ENCODE measurements at regions not wholly inside any gene's neighbourhood (a gene's known extent, or its start where the extent isn't known, plus 50 kb on each side); places are given as distances from the start of the nearest gene placed in this dataset.
A peak's percentile ranks its signal among the peaks of the same experiment; 100 is the strongest.

GRCh38 chr5:52504584-52505240, 283.0 kb upstream of the ITGA1 start:
- DNase-seq = no peak

DNA sequence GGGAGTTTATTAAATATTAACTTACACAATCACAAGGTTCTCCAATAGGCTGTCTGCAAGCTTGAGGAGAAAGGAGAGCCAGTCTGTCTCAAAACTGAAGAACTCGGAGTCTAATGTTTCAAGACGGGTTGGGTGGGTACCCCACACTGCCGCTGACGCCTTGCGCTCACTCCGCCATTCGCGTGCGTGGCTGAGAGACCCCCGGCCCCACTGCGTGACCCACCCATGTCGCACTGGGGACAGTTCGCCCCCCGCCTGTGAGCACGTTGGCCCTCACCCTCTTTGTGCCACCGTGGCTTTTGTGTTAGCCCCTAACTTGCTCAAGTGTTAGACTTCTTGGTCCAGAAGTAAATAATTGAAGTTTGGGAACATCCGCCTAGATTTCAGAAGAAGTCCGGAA, 270.0 kb upstream of the ITGA1 start:
- DNase-seq = no peak

DNA sequence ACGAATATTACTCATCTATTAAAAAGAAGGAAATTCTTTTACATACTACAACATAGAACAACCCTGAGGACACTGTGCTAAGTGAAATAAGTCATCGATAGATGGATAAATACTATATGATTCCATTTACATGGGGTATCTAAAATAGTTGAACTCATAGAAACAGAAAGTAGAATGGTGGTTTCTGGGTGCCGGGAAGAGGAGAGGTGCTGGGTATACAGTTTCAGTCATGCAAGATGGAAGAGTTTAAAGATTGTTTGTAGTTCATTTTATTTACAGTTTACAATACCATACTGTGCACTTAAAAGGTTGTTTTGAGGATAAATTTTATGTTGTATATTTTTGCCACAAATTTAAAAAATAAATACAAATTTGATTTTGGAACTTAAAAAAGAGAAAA, 267.5 kb upstream of the ITGA1 start:
- no peak for DNase-seq

- DNase-seq = no peak
Observed at GRCh38 chr5:52521236-52521635, 266.5 kb upstream of the ITGA1 start.

- no peak for DNase-seq
Observed at GRCh38 chr5:52523701-52524100, 264.0 kb upstream of the ITGA1 start.

DNA sequence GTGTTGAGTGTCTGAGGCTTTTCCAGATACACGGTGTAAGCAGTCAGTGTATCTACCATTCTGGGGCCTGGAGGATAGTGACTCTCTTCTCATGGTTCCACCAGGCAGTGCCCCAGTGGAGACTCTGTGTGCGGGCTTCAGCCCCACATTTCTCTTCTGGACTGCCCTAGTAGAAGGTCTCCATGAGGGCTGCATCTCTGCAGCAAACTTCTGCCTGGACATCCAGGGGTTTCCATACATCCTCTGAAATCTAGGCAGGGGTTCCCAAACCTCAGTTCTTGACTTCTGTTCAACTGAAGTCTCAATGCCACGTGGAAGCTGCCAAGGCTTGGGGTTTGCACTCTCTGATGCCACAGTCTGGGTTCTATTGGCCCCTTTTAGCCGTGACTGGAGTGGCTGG, 256.6 kb upstream of the ITGA1 start:
- DNase-seq = no peak

DNA sequence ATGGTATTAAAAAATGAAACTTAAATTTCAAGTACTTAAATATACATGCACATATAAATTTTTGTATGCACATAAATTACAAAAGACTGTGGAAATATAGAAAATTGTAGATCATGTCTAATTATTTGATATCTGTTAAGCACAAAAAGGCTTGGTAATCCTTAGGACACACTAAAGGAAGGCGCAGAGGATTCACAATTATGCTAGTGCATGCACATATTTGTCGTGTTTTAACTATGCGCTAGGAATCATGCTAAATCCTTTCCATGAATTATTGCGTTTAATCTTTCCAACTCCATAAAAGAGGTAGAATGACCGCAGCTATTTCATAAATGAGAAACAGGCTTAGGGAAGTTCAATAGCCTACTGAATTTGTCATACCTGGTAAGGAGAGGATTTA, 244.1 kb upstream of the ITGA1 start:
- no peak for DNase-seq

- no peak for DNase-seq
Observed at GRCh38 chr5:52544738-52545137, 243.0 kb upstream of the ITGA1 start.

DNA sequence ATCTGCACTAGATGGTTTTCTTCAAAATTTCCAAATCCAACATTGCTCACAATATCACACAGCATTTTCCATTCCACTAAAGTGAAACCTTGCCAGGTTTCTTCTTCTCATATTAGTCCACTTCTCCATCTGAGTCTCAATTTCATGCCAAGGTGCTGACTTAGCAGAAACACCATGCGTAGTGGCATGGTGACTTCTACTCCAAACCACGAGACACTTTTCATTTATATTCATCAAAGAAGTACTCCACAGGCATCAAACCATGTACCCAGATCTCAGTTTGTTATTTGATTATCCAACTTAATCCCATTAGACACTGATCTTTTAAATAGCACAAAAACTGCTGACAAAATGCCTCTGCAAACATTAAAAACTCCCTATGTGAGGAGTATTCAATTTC, 233.4 kb upstream of the ITGA1 start:
- no peak for DNase-seq

DNA sequence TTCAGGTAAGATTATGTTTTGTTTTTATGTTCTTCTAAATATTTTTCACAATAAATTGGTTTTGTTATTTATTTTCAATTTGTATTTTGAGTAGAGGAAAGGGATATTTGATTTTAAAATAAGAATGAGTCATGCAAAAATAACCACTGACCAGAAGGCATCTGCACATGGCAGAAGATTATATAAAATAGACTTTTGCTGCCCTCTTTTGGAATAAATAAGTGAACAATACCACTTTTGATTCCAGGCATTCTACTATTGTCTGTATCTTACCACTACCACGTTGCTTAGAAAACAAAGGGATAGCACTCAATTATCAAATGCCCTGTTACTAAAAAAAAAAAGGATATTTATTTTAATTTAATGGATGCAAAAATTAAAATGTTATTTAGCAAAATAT, 227.3 kb upstream of the ITGA1 start:
- peak; percentile 44 for DNase-seq

- DNase-seq = no peak
Observed at GRCh38 chr5:52562473-52562872, 225.2 kb upstream of the ITGA1 start.

DNA sequence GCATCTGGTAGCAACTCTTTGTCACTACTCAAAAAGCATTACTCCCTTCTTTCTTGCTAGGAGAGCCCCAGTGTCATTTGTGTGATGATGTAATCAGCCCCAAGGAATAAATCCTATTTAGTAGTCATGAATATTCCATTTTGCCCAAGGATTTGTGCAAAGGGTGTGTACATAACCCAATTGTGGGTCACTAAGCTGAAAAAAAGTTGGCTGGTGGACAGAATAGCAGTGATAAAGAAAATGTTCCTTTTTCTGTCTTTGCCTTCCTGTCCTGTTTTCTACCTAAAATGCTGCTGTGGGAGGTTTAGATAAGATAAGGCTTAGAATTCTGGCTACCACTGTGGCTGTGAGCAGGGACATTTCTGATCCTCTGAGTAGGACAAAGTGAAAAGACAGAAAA, 223.1 kb upstream of the ITGA1 start:
- DNase-seq = no peak

DNA sequence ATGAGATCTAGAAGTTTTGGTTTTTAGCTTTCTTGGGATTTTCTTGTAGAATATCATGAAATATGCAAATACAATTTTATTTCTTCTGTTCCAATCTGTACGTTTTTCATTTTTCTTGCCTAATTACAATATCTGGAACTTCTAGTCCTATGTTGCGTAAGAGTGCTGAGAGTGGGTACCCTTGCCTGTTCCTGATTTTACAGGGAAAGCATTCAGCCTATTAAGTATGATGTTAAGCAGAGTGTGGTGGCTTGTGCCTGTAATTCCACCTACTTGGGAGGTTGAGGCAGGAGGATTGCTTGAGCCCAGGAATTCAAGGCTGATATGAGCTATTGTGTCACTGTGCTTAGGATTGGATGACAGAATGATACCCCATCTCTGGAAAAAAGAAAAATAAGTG, 210.2 kb upstream of the ITGA1 start:
- no peak for DNase-seq

GRCh38 chr5:52579391-52579790, 208.3 kb upstream of the ITGA1 start:
- no peak for DNase-seq

GRCh38 chr5:52580921-52581320, 206.8 kb upstream of the ITGA1 start:
- DNase-seq = no peak

DNA sequence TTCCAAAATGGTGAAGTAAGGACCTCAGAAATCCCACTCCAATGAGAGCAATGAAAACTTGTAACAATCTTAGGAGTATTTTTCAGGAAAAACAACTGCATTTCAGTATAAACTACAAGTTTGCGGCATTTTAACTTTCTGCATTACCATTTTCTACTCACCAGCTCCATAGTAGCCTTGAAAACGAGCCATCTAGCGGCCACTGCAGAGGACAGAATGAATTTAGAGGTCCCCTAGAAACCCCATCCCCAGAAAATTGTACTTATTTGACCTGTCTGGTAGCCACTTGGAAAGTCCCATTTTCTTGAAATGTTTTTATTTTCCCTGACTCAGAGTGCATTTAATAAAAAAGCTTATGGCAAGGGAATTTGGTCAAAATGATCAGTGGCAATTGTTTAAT, 205.4 kb upstream of the ITGA1 start:
- DNase-seq = no peak

DNA sequence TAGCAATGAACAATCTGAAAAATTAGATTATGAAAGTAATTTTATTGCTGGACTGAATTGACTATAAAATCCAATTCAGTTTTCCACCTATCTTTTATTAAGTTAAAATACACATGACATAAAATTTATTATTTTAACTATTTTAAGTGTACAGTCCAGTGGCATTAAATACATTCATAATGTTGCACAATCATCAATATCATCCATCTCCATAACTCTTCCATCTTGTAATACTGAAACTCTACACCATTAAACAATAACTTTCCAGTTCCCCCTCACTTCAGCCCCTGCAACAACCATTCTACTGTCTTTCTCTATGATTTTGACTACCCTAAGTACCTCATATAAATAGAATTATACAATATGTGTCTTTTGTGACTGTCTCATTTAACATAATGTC, 200.6 kb upstream of the ITGA1 start:
- no peak for DNase-seq

GRCh38 chr5:52597625-52598024, 190.1 kb upstream of the ITGA1 start:
- DNase-seq = no peak

DNA sequence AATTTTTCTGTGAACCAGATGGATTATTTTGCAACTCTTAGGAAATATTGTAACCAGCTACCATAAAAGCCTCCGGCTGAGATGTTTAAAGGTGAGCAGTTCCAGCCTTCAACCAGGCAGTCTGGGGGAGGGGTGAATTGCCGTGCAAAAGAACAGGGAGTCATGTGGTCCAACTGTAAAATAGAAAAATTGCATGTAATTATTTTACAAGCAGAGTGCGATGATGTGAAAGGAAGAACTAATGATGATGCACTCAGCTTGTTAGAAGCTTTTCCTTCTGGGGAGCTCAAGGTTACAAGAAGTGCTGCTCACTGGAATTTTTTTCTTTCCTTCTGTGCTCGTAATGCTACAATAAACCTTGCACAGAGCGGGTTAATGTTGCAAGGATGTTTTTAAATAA, 188.7 kb upstream of the ITGA1 start:
- DNase-seq = peak; percentile 24

- no peak for DNase-seq
Observed at GRCh38 chr5:52603778-52604554, 183.8 kb upstream of the ITGA1 start.

- DNase-seq = peak; percentile 20
Observed at GRCh38 chr5:52605317-52606313, 182.1 kb upstream of the ITGA1 start.

GRCh38 chr5:52607227-52607824, 180.4 kb upstream of the ITGA1 start:
- no peak for DNase-seq

DNA sequence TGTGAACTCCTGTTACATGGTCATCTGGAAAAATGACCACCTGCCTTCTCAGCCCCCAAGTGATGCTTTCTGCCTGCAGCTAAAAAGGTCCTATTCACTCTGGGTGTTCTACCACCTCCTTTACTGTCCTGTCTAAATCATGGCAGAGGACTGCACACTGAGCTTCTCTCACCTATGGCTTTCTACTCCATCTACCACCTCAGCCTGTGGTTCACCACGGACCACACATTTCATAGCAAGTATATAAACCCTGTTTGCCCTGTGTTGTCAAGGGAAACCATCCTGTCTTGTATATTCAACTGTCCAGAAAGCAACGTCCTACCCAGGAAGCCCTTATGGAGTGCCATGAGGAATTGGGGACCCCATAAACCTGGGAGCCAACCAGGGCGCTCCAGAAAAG, 167.4 kb upstream of the ITGA1 start:
- DNase-seq = no peak
